ENCODE measurements at regions not wholly inside any gene's neighbourhood (a gene's known extent, or its start where the extent isn't known, plus 50 kb on each side); places are given as distances from the start of the nearest gene placed in this dataset.

DNA sequence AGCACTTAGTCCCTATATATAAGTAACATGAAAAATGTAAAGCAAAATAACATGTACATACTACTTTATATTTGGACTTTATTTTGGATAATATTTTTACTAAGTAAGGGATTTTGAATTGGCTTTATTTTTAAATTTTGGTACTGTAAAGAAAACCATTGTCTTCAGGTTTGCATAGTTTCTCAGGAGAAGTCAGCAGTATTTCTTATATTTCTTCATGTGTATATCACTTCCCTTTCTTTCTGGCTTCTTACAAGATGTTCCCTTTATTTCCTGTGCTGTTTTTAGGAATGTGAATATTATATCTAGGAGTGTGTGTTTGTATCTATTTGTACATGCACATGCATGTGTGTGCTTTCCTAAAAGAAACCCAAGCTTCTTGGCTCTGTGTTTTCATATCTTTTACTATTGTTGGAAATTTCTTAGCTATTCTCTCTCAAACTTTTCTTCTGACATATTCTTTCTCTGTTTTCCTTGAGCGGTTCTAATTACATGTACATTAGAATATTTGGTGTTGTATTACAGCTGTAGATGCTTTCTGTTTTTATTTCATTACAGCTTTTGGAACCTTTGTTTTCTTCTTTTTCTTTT lies 1549.7 kb upstream of the ACVR2A start:
- Histone ChIP-seq H3K27ac (no peak overlapping the region), H3K4me3 (no peak overlapping the region), H3K9me3 (peaks cover 0 to 5% (median 0%) of the 10 kb centered on the region in 4 donors), H3K27me3 (no peaks in the 10 kb centered on the region), H3K4me1 (no peaks in the 10 kb centered on the region), H3K36me3 (no peaks in the 10 kb centered on the region)
- no peak for DNase-seq
- no peak for TF ChIP-seq CTCF (IDR thresholded peaks at IDR 0.05)
- TF ChIP-seq POLR2A (IDR thresholded peaks at IDR 0.05), result no peak

GRCh38 chr2:146287281-146287680 lies 1557.5 kb upstream of the ACVR2A start:
- TF ChIP-seq POLR2A (IDR thresholded peaks at IDR 0.05), result no peak
- no peak for TF ChIP-seq CTCF (IDR thresholded peaks at IDR 0.05)
- Histone ChIP-seq H3K36me3 (no peaks in the 10 kb centered on the region), H3K4me1 (no peaks in the 10 kb centered on the region), H3K9me3 (no peaks in the 10 kb centered on the region), H3K4me3 (no peak overlapping the region), H3K27me3 (no peaks in the 10 kb centered on the region), H3K27ac (no peak overlapping the region)
- no peak for DNase-seq

GRCh38 chr2:146278881-146279280 lies 1565.9 kb upstream of the ACVR2A start:
- H3K27ac ChIP-seq, result no peak overlapping the region

DNA sequence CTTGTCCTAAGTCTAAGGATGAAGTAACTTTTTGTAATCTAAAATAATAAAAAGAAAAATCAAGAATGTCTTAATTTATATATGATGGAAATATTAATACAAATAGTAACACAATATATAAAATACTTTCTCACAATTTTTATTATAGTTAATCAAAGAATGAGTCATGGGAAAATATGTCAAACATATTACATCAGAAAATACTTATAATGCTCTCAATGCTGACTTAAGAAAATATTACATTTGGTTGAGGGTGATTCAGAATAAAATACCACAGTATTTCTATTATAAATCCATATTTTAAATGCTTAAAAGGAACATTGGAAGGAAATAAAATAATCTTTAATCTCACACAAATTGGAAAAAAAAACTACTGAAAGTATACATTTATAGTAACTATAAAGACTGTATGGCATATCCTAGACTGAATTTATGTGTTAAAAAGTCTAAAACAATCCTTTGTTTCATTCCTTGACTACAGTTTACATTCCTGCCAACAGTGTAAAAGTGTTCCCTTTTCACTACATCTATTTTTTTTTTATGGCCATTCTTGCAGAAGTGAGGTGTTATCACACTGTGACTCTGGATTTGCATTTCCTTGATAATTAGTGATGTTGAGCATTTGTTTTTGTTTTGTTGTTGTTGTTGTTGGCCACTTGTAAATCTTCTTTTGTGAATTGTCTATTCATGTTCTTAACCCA lies 1573.5 kb upstream of the ACVR2A start:
- H3K27ac ChIP-seq, result no peak overlapping the region
- no peak for DNase-seq
- no peaks in the 10 kb centered on the region for H3K27me3 ChIP-seq
- no peaks in the 10 kb centered on the region for H3K36me3 ChIP-seq
- H3K4me1 ChIP-seq, result no peaks in the 10 kb centered on the region
- H3K9me3 ChIP-seq, result no peaks in the 10 kb centered on the region
- TF ChIP-seq POLR2A (IDR thresholded peaks at IDR 0.05) (no peak), CTCF (IDR thresholded peaks at IDR 0.05) (no peak)
- no peak overlapping the region for H3K4me3 ChIP-seq

More at GRCh38 chr2:146278881-146279280, 1565.9 kb upstream of the ACVR2A start:
- TF ChIP-seq CTCF (IDR thresholded peaks at IDR 0.05), result no peak
- TF ChIP-seq POLR2A (IDR thresholded peaks at IDR 0.05), result no peak
- no peaks in the 10 kb centered on the region for H3K9me3 ChIP-seq
- no peak overlapping the region for H3K4me3 ChIP-seq
- no peaks in the 10 kb centered on the region for H3K36me3 ChIP-seq
- no peaks in the 10 kb centered on the region for H3K27me3 ChIP-seq
- DNase-seq, result no peak
- H3K4me1 ChIP-seq, result no peaks in the 10 kb centered on the region

GRCh38 chr2:146270618-146271017 lies 1574.2 kb upstream of the ACVR2A start:
- Histone ChIP-seq H3K4me3 (no peak overlapping the region), H3K27ac (no peak overlapping the region), H3K36me3 (no peaks in the 10 kb centered on the region), H3K9me3 (no peaks in the 10 kb centered on the region), H3K4me1 (no peaks in the 10 kb centered on the region), H3K27me3 (no peaks in the 10 kb centered on the region)
- TF ChIP-seq POLR2A (IDR thresholded peaks at IDR 0.05) (no peak), CTCF (IDR thresholded peaks at IDR 0.05) (no peak)
- no peak for DNase-seq

Measured in Peyer's patch (tissue), 4 donors.